Activated B cell treated with CpG ODN at 0.5 μM for 24 hours (primary cell): ENCODE measurements at regions not wholly inside any gene's neighbourhood (a gene's known extent, or its start where the extent isn't known, plus 50 kb on each side); places are given as distances from the start of the nearest gene placed in this dataset.

Experiments
- ATAC-seq: fragments of 200-7000 bp; cut with Tn5 transposase; one replicate; pipeline ENCODE4 v1.10.0; 2021; ENCODE audit warnings: low read depth, mild to moderate bottlenecking, moderate library complexity
- CTCF ChIA-PET: fragments of 350-600 bp; sonication (Branson Sonifier 250); formaldehyde crosslinking; loops from one replicate; lab custom pipeline; 2021; ENCODE audit warnings: antibody characterized with exemption; lab: Charles Lee
- POLR2A ChIA-PET: fragments of 350-600 bp; sonication (Branson Sonifier 250); formaldehyde crosslinking; loops from one replicate; lab custom pipeline; 2021; ENCODE audit warnings: antibody characterized with exemption; lab: Charles Lee
- DNase-seq: peaks from one replicate; pipeline ENCODE4 v3.0.0; 2022
- H3K27ac Mint-ChIP-seq: one replicate; pipeline ENCODE4 v1.8.0; 2020; ENCODE audit warnings: mixed read lengths
- H3K27me3 Mint-ChIP-seq: one replicate; pipeline ENCODE4 v1.8.0; 2021; ENCODE audit warnings: mixed read lengths
- H3K36me3 Mint-ChIP-seq: one replicate; pipeline ENCODE4 v1.8.0; 2021; ENCODE audit warnings: low read depth, mixed read lengths
- H3K4me1 Mint-ChIP-seq: one replicate; pipeline ENCODE4 v1.8.0; 2021; ENCODE audit warnings: mixed read lengths
- H3K4me3 Mint-ChIP-seq: one replicate; pipeline ENCODE4 v1.8.0; 2020; ENCODE audit warnings: mild to moderate bottlenecking, mixed read lengths
- H3K9me3 Mint-ChIP-seq: one replicate; pipeline ENCODE4 v1.8.0; 2020; ENCODE audit warnings: mixed read lengths
- intact Hi-C: fragments of 100-400 bp; cut with micrococcal nuclease; formaldehyde crosslinking; loops from one replicate; pipeline ENCODE4 v1.15.1; 2024
- TF ChIP-seq, protein P1 (sequence below): fragments of 200-600 bp; IDR thresholded peaks from one replicate; pipeline ENCODE4 v1.8.0; 2022; ENCODE audit warnings: antibody characterized with exemption, mild to moderate bottlenecking

DNA sequence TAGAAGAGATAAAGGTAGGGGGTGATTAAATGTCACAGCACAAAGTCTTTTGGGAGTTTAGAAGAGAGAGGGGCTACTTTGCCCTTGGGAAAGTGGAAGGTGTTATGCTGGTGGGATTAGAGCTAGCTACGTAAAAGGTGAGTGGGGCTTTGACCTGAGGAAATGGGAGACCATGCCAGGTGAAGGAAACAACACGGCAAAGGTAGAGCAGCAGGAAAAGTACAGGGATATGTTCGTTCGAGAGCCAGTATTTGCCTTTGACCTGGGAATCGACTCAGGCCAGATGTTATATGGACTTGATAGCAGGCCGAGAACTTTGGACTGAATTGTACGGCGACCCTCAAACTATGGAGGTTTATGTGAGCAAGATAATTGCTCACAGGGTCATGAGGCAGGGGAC is 55.7 kb upstream of the ACKR3 start:
- no peaks in the 10 kb centered on the region for H3K36me3 Mint-ChIP-seq
- H3K9me3 Mint-ChIP-seq: no peaks in the 10 kb centered on the region
- no peaks in the 10 kb centered on the region for H3K27me3 Mint-ChIP-seq
- TF ChIP-seq, protein P1, sequence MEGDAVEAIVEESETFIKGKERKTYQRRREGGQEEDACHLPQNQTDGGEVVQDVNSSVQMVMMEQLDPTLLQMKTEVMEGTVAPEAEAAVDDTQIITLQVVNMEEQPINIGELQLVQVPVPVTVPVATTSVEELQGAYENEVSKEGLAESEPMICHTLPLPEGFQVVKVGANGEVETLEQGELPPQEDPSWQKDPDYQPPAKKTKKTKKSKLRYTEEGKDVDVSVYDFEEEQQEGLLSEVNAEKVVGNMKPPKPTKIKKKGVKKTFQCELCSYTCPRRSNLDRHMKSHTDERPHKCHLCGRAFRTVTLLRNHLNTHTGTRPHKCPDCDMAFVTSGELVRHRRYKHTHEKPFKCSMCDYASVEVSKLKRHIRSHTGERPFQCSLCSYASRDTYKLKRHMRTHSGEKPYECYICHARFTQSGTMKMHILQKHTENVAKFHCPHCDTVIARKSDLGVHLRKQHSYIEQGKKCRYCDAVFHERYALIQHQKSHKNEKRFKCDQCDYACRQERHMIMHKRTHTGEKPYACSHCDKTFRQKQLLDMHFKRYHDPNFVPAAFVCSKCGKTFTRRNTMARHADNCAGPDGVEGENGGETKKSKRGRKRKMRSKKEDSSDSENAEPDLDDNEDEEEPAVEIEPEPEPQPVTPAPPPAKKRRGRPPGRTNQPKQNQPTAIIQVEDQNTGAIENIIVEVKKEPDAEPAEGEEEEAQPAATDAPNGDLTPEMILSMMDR: no peak
- H3K4me1 Mint-ChIP-seq: peaks cover 11% of the 10 kb centered on the region
- ATAC-seq (no peak), DNase-seq (no peak)
- ChIA-PET CTCF (interaction anchor here (1.2 to 6.2 kb wide), 10 partner anchors 13 to 541 kb away, joined by 3 to 264 read pairs (median 8); partner anchors contain the start of gene ACKR3), POLR2A (interaction anchor here (1.4 to 3.2 kb wide), 4 partner anchors 23 to 55 kb away, joined by 3 to 40 read pairs (median 6); partner anchors contain the start of gene ACKR3)
- no peak overlapping the region for H3K4me3 Mint-ChIP-seq
- no peak overlapping the region for H3K27ac Mint-ChIP-seq
- intact Hi-C loops: loop anchor here (1.0 to 2.0 kb wide), 6 partner anchors 23 to 546 kb away; partner anchors contain the start of gene ACKR3

DNA sequence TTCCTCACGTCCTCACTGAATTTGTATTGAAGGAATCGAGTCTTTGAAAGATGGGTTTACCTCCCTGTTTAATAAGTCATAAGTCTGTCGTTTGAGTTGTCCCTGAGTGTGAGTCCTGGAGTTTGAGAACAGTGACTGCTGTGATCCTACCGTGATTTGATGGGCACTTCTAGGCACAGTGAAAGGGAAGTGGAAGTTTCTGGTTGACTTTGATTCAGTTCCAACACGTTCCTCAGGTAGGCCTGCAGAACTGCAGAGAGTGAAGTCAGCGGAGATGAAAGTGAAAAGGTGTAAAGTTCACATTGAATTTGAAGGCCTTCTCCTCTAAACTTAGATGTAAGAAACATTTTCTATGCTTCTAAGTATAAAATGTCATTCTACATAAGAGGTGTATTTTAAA is 52.9 kb upstream of the ACKR3 start:
- TF ChIP-seq, protein P1: no peak
- Mint-ChIP-seq H3K27ac (no peak overlapping the region), H3K4me3 (no peak overlapping the region), H3K9me3 (no peaks in the 10 kb centered on the region), H3K36me3 (no peaks in the 10 kb centered on the region), H3K27me3 (peaks cover 2% of the 10 kb centered on the region), H3K4me1 (peaks cover 11% of the 10 kb centered on the region)
- ChIA-PET POLR2A (no interaction called here), CTCF (no interaction called here)
- DNase-seq (no peak), ATAC-seq (no peak)
- intact Hi-C loops: no loop called here

DNA sequence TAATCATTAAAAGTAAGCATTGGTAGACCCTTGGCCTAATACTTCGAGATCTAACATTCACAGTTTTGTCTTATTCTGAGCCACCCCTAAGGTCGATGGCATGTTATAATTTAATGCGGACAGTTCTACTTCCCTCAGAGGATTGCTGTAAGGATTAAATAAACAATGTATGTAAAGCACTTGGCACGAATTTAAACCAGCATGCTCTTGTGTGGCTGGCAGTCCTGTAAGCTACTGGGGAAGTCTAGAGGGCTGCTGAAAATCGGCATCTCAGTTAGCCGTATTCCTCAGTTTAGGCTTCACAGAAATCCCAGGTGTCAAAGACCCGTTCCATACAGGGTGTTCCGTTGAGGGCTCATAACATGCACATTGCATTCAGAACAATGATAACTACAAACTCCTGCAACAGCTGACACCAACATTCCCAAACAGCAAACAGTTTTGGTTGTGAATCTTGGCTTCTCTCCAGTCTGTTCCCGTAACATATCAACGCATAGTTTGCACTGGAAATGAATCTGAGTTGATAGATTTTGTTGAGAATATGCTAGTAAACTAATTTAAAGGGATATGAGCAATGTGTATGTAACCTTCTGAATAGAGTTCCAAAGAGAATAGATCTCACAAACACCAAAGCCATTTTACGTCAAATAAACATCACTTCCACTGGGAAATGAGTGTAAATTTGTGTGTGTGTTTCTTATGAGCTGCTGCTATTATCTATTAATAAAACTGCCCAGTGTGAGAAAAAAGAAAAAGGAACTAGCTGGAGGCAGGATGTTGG is 52.2 kb upstream of the ACKR3 start:
- ATAC-seq: no peak
- ChIA-PET POLR2A (no interaction called here), CTCF (interaction anchor here (0.8 to 2.4 kb wide), 2 partner anchors 19 to 51 kb away, joined by 3 to 12 read pairs; partner anchors contain the start of gene ACKR3)
- Mint-ChIP-seq H3K27ac (no peak overlapping the region), H3K9me3 (no peaks in the 10 kb centered on the region), H3K4me1 (peaks cover 11% of the 10 kb centered on the region), H3K4me3 (no peak overlapping the region), H3K36me3 (no peaks in the 10 kb centered on the region), H3K27me3 (peaks cover 2% of the 10 kb centered on the region)
- intact Hi-C loops: no loop called here
- no peak for DNase-seq
- TF ChIP-seq, protein P1: no peak
